ENCODE measurements at regions not wholly inside any gene's neighbourhood (a gene's known extent, or its start where the extent isn't known, plus 50 kb on each side); places are given as distances from the start of the nearest gene placed in this dataset.

DNA sequence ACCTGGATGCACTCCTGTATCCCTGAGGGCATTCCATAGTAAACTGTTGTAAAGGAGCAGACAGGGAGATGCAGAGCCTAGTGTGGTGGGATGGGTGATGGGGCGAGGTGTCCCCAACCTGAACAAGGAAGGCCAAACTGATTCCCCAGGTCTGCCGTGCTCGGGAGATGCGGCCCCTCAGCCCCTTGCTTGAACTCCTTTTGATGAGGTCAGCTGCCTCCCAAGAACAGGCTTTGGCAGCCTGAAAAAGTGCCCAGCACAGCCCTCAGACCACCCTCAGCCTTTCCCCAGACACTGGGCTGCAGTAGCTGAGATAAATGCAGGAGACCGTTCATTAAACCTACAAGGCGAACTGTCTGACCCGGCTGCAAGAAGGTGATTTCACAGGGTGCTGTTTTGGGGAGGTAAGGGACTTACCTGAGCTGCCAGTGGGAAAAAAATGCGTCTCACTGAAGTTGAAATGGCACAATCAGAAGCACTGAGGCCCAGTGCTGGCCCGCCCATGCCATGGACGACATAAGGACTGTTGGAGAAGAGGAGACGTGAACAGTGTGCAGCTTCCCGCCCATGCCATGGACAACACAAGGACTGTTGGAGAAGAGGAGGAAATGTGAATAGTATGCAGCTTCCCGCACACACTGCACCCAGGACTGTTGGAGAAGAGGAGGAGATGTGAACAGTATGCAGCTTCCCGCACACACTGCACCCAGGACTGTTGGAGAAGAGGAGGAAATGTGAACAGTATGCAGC lies 148.4 kb upstream of the FAM20C start:
- no peak for DNase-seq (ENCODE audit: low read depth in 4 of 6, low spot score in 6 of 6)

DNA sequence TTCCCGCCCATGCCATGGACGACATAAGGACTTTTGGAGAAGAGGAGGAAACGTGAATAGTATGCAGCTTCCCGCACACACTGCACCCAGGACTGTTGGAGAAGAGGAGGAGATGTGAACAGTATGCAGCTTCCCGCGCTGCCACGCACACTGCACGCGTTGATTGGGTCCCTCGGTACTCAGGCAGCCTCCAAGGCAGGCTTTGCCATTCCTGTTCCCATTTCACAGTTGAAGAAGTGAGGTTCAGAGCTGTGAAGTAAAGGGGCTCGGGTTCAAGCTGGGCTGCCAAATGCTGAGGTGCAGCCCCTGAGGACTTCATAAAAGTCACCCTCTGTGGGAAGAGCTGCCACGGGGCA lies 147.9 kb upstream of the FAM20C start:
- Histone ChIP-seq H3K27ac (ENCODE audit: low read depth, low read length) (no peak overlapping the region), H3K36me3 (ENCODE audit: control insufficient read depth, insufficient read depth, low read length) (no peaks in the 10 kb centered on the region), H3K4me3 (ENCODE audit: low read depth, low read length) (no peak overlapping the region), H3K4me1 (ENCODE audit: control insufficient read depth, insufficient read depth, low read length) (peaks cover 16% of the 10 kb centered on the region), H3K27me3 (ENCODE audit: control insufficient read depth, insufficient read depth, low read length) (peaks cover 2% of the 10 kb centered on the region), H3K9me3 (ENCODE audit: control insufficient read depth, insufficient read depth, low read length) (no peaks in the 10 kb centered on the region)
- DNase-seq (ENCODE audit: low read depth in 4 of 6, low spot score in 6 of 6) = no peak
- WGBS (ENCODE audit: insufficient coverage) = 87% methylated on average over 12 of the region's 12 CpGs

More for the DNA sequence above, 148.4 kb upstream of the FAM20C start:
- H3K36me3 ChIP-seq (ENCODE audit: control insufficient read depth, insufficient read depth, low read length) = no peaks in the 10 kb centered on the region
- H3K9me3 ChIP-seq (ENCODE audit: control insufficient read depth, insufficient read depth, low read length) = no peaks in the 10 kb centered on the region
- peaks cover 16% of the 10 kb centered on the region for H3K4me1 ChIP-seq (ENCODE audit: control insufficient read depth, insufficient read depth, low read length)
- H3K27ac ChIP-seq (ENCODE audit: low read depth, low read length) = no peak overlapping the region
- H3K27me3 ChIP-seq (ENCODE audit: control insufficient read depth, insufficient read depth, low read length) = peaks cover 2% of the 10 kb centered on the region
- H3K4me3 ChIP-seq (ENCODE audit: low read depth, low read length) = no peak overlapping the region
- 93% methylated on average over 14 of the region's 14 CpGs for WGBS (ENCODE audit: insufficient coverage)

DNA sequence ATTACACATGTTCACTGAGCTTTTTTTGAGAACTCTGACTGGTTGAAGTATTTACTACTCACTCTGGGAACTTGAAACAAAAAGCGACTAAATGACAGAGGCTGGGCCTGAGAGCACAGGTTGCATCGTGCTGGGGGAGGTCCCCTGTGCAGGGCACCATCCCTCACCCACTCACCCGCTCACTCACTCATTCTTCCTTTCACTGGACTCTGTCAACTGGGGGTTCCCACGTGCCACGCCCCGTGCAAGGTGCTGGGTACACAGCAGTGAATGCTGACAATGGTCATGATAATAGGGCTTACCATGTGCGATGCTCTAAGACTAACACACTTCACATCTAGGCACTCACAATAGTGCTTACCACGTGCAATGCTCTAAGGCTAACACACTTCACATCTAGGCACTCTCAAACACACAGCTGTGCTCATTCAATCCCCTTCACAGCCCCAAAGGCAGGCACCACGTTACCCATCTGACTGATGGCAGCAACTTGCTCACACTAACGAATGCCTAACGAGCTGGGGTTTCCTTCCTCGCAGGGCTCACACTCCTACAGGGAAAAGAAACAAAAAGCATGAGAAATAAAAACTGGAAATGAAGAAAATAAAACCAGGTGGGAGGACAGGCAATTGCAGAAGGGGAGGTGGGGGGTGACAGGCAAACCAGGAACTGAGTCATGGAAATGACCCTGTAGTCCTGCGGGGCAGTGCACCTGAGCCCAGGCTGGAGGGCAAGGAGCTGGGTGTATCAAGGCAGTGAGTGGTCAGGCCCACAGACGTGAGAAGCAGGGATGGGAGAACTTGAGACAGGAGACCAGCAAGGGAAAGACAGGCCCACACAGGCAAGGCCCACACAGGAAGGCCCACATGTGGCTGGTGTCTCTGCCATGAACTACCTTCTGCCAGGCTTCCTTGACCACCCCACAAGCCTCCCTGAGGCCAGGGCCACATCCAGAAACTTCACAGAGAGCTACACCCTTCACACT lies 147.0 kb upstream of the FAM20C start:
- WGBS (ENCODE audit: insufficient coverage) = 70% methylated on average over 14 of the region's 14 CpGs
- Histone ChIP-seq H3K27ac (ENCODE audit: low read depth, low read length) (no peak overlapping the region), H3K9me3 (ENCODE audit: control insufficient read depth, insufficient read depth, low read length) (no peaks in the 10 kb centered on the region), H3K4me3 (ENCODE audit: low read depth, low read length) (no peak overlapping the region), H3K27me3 (ENCODE audit: control insufficient read depth, insufficient read depth, low read length) (peaks cover 2% of the 10 kb centered on the region), H3K4me1 (ENCODE audit: control insufficient read depth, insufficient read depth, low read length) (peaks cover 14% of the 10 kb centered on the region), H3K36me3 (ENCODE audit: control insufficient read depth, insufficient read depth, low read length) (no peaks in the 10 kb centered on the region)
- no peak for DNase-seq (ENCODE audit: low read depth in 4 of 6, low spot score in 6 of 6)

DNA sequence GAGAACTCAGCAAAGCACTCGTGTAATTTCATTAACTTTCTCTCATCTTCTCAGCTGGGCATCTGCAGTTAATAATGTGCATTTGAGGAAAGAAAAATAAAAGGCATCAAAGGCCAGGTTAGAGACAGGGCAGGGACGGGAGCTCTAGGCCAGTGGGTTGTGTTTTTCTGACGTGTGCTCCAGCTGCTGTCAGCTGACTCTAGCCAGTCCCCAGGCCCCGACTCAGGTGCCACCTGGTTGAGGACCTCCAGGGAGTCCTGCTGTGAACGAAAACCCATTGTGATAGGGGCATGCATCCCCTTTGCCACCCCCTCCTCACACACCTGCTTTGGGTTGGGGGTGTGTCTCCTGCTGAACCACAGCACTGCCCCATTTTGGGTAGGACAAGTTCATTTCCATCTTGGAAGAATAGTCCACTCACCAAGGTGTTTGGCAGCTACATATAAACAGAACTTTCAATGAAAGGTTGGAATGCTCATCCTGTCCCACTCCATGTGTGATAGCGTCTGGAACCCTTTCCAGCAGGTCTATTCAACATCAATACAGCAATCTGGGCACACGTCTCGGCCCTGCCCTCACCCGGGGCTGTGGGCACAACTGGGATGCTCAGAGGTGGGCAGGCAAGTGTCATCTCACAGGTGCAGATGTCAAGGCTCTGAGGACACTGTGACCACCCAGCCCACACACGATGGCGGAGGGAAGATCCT lies 146.1 kb upstream of the FAM20C start:
- H3K4me1 ChIP-seq (ENCODE audit: control insufficient read depth, insufficient read depth, low read length) = peaks cover 6% of the 10 kb centered on the region
- no peak for DNase-seq (ENCODE audit: low read depth in 4 of 6, low spot score in 6 of 6)
- 74% methylated on average over 11 of the region's 11 CpGs for WGBS (ENCODE audit: insufficient coverage)
- no peak overlapping the region for H3K27ac ChIP-seq (ENCODE audit: low read depth, low read length)
- no peaks in the 10 kb centered on the region for H3K36me3 ChIP-seq (ENCODE audit: control insufficient read depth, insufficient read depth, low read length)
- H3K27me3 ChIP-seq (ENCODE audit: control insufficient read depth, insufficient read depth, low read length) = peaks cover 2% of the 10 kb centered on the region
- no peak overlapping the region for H3K4me3 ChIP-seq (ENCODE audit: low read depth, low read length)
- H3K9me3 ChIP-seq (ENCODE audit: control insufficient read depth, insufficient read depth, low read length) = no peaks in the 10 kb centered on the region

DNA sequence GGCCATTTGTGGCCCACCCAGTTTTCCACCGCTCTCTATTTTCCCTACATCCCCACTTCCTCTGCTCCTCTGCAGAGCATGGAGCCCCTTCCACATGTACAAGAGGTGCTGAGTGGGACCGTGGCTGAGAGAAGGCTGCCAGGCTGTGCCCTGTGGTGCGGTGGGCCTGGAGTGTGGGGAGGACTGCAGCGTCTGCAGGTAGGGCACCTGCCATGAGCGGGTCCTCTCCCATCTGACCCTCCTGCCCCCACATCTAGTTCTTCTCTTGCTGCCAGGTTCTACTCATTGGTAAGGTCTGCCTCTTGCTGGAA lies 145.6 kb upstream of the FAM20C start:
- no peak for DNase-seq (ENCODE audit: low read depth in 4 of 6, low spot score in 6 of 6)
- peaks cover 6% of the 10 kb centered on the region for H3K4me1 ChIP-seq (ENCODE audit: control insufficient read depth, insufficient read depth, low read length)
- no peaks in the 10 kb centered on the region for H3K36me3 ChIP-seq (ENCODE audit: control insufficient read depth, insufficient read depth, low read length)
- H3K9me3 ChIP-seq (ENCODE audit: control insufficient read depth, insufficient read depth, low read length) = no peaks in the 10 kb centered on the region
- no peak overlapping the region for H3K27ac ChIP-seq (ENCODE audit: low read depth, low read length)
- peaks cover 2% of the 10 kb centered on the region for H3K27me3 ChIP-seq (ENCODE audit: control insufficient read depth, insufficient read depth, low read length)
- 98% methylated on average over 5 of the region's 5 CpGs for WGBS (ENCODE audit: insufficient coverage)
- H3K4me3 ChIP-seq (ENCODE audit: low read depth, low read length) = no peak overlapping the region

DNA sequence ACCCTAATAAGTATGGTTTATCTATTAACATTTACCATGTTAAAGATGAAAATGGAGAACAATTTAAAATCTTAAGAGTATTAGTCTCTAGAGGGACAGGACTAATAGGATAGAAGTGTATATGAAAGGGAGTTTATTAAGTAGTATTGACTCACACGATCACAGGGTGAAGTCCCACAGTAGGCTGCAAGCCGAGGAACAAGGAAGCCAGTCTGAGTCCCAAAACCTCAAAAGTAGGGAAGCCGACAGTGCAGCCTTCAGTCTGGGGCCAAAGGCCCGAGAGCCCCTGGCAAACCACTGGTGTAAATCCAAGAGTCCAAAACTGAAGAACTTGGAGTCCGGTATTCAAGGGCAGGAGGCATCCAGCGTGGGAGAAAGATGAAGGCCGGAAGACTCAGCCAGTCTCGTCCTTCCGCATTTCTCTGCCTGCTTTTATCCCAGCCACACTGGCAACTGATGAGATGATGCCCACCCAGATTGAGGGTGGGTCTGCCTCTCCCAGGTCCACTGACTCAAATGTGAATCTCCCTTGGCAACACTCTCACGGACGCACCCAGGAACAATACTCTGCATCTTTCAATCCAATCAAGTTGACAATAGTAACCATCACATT lies 140.8 kb upstream of the FAM20C start:
- H3K27me3 ChIP-seq (ENCODE audit: control insufficient read depth, insufficient read depth, low read length) = no peaks in the 10 kb centered on the region
- H3K36me3 ChIP-seq (ENCODE audit: control insufficient read depth, insufficient read depth, low read length) = no peaks in the 10 kb centered on the region
- no peak for DNase-seq (ENCODE audit: low read depth in 4 of 6, low spot score in 6 of 6)
- 86% methylated on average over 11 of the region's 11 CpGs for WGBS (ENCODE audit: insufficient coverage)
- peaks cover 9% of the 10 kb centered on the region for H3K4me1 ChIP-seq (ENCODE audit: control insufficient read depth, insufficient read depth, low read length)
- no peak overlapping the region for H3K4me3 ChIP-seq (ENCODE audit: low read depth, low read length)
- no peaks in the 10 kb centered on the region for H3K9me3 ChIP-seq (ENCODE audit: control insufficient read depth, insufficient read depth, low read length)
- H3K27ac ChIP-seq (ENCODE audit: low read depth, low read length) = no peak overlapping the region

DNA sequence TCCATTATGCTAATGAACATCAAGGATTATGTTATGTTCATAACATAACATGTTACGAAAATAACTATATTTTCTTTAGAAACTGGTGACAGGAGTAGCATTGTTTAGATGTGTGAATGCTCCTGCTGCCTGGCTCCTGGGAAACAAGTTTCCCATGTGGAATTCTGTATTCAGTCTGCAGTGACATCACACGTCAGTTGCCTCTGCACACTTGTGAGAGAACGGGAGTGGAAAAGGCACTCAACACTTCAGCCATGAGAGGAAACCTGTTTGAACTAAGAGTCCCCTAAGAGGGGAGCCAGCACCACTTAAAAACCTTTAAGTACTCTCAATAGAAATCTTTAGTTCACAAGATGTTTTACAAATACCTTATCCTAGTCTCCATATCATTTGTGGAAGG lies 140.3 kb upstream of the FAM20C start:
- no peak overlapping the region for H3K27ac ChIP-seq (ENCODE audit: low read depth, low read length)

DNA sequence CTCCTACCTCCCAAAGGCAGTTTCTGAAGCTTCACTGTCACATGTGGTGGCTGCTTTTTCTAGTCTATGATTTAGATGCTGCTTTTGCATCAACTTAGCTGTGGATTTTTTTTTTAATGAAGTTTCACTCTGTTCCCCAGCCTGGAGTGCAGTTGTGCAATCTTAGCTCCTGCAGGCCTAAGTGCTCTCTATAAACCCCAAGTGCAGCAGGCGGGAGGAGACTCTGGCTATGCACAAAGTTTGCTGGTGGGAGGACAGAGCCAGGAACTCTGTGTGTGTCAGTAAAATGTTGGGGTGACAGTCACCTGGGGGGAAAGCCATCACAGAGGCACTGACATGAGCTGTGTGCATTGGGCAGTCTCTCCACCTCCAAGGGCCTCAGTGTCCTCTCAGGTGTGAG lies 138.8 kb upstream of the FAM20C start:
- no peaks in the 10 kb centered on the region for H3K9me3 ChIP-seq (ENCODE audit: control insufficient read depth, insufficient read depth, low read length)
- peaks cover 23% of the 10 kb centered on the region for H3K4me1 ChIP-seq (ENCODE audit: control insufficient read depth, insufficient read depth, low read length)
- H3K27ac ChIP-seq (ENCODE audit: low read depth, low read length) = no peak overlapping the region
- 100% methylated on average over 1 of the region's 1 CpG for WGBS (ENCODE audit: insufficient coverage)
- no peak for DNase-seq (ENCODE audit: low read depth in 4 of 6, low spot score in 6 of 6)
- H3K4me3 ChIP-seq (ENCODE audit: low read depth, low read length) = no peak overlapping the region
- no peaks in the 10 kb centered on the region for H3K27me3 ChIP-seq (ENCODE audit: control insufficient read depth, insufficient read depth, low read length)
- no peaks in the 10 kb centered on the region for H3K36me3 ChIP-seq (ENCODE audit: control insufficient read depth, insufficient read depth, low read length)

More for the DNA sequence above, 140.3 kb upstream of the FAM20C start:
- Histone ChIP-seq H3K4me3 (ENCODE audit: low read depth, low read length) (no peak overlapping the region), H3K9me3 (ENCODE audit: control insufficient read depth, insufficient read depth, low read length) (no peaks in the 10 kb centered on the region), H3K27me3 (ENCODE audit: control insufficient read depth, insufficient read depth, low read length) (no peaks in the 10 kb centered on the region), H3K4me1 (ENCODE audit: control insufficient read depth, insufficient read depth, low read length) (peaks cover 14% of the 10 kb centered on the region), H3K36me3 (ENCODE audit: control insufficient read depth, insufficient read depth, low read length) (no peaks in the 10 kb centered on the region)
- no peak for DNase-seq (ENCODE audit: low read depth in 4 of 6, low spot score in 6 of 6)
- WGBS (ENCODE audit: insufficient coverage) = 40% methylated on average over 2 of the region's 3 CpGs

DNA sequence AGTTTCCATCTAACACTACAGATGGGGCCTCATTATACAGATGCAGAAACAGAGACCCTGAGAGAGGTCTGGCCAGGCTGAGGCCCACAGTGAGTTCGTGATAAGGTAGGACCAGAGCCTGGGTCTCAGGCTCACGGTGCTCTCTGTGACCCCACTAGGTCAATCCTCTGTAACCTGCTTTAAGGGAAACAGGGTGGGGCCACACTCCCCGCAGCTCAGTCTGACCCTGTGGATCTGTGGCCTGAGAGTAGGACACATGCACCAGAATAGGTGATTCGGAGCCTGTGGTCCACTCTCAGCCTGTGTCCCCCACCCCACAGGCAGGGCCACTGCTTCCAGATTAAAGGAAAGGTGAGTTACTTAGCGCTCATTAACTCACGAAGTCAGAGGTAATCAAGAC lies 137.8 kb upstream of the FAM20C start:
- Histone ChIP-seq H3K4me1 (ENCODE audit: control insufficient read depth, insufficient read depth, low read length) (peaks cover 23% of the 10 kb centered on the region), H3K27me3 (ENCODE audit: control insufficient read depth, insufficient read depth, low read length) (no peaks in the 10 kb centered on the region), H3K4me3 (ENCODE audit: low read depth, low read length) (no peak overlapping the region), H3K36me3 (ENCODE audit: control insufficient read depth, insufficient read depth, low read length) (no peaks in the 10 kb centered on the region), H3K9me3 (ENCODE audit: control insufficient read depth, insufficient read depth, low read length) (no peaks in the 10 kb centered on the region), H3K27ac (ENCODE audit: low read depth, low read length) (no peak overlapping the region)
- WGBS (ENCODE audit: insufficient coverage) = 79% methylated on average over 6 of the region's 6 CpGs
- DNase-seq (ENCODE audit: low read depth in 4 of 6, low spot score in 6 of 6) = no peak
